Fibroblast of peridontal ligament (primary cell): ENCODE measurements at regions not wholly inside any gene's neighbourhood (a gene's known extent, or its start where the extent isn't known, plus 50 kb on each side); places are given as distances from the start of the nearest gene placed in this dataset.
A peak's percentile ranks its signal among the peaks of the same experiment; 100 is the strongest.

Source experiments
- DNase-seq: peaks from one replicate; pipeline ENCODE4 v3.0.0-alpha.2; 2010; ENCODE audit errors: extremely low read depth

DNA sequence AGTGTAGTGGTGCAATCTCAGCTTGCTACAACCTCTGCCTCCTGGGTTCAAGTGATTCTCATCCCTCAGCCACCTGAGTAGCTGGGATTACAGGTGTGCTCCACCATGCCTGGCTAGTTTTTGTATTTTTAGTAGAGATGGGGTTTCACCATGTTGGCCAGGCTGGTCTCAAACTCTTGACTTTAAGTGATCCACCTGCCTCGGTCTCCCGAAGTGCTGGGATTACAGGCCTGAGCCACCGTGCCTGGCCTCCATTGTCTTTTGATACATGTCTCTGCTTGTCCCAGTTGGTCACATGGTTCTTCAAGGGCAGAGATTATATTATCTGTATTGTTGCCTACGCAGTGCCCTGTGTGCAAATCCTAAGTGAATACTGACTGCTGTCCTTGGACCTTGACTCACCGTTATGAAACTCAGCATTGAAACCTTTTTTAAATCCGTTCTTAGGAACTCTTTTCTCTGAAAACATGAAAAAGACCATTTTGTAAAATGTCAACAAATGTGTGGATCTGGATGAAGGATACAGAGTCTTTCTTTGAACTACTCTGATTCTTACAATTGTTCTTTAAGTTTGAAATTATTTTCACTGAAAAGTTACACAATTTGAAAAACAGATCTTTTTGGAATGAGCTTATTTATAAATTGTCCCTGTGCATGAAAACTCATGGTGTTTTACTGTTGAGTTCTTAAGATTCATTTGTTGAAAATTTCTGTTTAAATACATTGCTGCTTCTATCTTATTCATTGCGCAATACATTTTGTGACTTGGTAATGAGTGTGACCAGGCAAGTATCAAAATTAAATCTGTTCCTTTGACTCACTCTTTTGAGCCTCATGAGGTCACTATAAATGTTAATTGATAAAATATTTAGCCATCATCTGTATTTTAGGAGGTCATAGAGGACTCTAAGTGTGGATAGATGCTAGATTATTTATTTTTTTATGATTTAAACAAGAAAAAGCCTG lies 293.5 kb downstream of the UTRN start:
- peak; percentile 47 for DNase-seq

DNA sequence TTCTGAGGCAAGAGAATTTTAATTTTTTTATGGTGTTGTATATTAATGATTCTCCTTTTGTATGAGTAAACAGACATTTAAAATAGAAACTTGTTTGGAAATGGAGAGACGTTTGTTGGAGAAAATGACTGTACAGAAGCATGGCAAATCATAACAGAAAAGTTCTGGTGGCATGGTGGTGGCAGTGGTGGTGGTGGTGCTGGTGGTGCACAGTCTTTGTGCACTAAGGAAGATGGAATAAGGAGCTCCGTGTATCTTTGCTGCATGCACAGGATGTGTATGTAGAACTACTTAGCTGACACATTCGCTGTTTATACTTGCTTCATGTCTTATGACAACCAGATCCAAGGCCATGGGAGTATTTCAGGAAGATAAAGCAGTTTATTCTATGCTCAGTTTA lies 294.9 kb downstream of the UTRN start:
- no peak for DNase-seq

DNA sequence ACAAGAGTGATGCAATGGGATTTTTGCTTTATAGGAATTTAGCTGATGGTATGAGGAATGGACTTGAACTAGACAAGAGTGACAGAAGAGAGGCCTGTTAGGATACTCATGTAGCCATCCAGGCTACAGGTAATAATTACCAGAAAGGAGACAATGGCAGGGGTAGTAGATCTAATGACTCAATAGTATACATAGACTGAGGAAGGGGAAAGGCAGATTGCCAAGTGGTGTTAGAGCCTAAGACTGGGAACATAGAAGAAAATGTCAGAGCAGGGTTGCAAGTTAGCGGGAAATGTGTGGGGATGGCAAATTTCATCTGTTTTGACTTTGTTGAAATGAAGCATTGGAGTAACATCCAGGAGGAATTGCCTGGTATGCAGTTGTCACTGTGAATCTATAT lies 295.6 kb downstream of the UTRN start:
- no peak for DNase-seq

DNA sequence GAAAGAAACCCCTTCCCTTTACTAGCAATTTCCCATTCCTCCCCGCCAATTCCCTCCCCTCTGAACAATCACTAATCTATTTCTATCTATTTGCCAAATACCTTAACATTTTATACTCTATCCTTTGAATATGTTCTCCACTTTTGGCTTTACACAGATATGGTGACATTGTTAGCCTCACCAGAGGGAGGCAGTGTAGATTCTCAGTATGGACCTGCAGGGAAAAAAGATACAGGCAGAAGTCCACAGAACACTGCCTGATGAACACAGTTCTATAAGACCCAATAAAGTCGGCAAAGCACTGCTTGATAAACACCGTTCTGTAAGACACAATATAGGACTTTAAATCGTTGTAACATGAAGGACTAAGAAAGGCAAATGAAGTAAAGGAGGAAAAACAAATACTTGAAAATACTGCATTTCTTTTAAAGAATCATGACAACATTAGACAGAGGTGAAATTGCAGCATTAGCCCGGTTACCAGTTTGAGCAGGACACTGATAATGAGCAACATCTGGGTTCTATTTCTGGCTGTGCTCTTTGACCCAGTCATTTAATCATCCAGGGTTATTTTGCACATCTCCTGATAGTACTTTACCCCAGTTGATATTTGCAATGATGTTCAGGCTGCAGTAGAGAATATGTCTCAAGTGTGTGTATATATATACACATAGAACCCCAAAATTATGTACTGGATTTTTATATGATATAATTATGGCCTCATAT lies 296.8 kb downstream of the UTRN start:
- DNase-seq: peak; percentile 53

DNA sequence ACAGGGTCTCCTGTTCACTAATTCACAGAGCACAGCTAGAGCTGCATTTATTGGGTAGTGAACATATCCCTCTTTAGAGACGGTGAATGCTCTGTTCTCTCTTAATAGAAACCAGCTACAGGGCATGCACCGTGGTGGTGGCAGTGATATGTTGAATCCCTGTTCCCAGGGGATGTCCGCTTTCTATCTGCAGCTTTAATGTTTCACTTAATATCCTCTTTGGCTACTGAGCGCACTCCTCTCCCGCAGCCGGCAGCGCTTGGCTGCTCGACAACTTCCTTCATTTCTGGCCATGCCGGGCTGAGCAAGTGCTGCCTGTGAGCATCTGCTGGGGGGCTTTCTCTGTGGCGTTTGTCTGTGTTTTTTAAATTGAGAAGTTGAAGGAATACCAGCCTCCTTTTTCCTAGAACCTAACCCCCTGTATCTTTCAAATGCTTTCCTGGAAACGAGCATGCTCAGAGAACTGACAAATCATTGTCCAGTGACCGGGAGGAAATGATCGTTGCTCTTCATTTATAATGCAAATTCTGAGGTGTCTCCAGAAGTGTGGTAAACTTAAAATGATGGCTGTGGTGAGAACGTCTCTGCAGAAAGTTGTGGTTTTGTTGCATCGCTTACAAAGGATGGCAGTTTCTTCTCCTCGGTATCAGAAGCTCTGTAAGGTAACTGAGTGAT lies 297.9 kb downstream of the UTRN start:
- peak; percentile 25 for DNase-seq

DNA sequence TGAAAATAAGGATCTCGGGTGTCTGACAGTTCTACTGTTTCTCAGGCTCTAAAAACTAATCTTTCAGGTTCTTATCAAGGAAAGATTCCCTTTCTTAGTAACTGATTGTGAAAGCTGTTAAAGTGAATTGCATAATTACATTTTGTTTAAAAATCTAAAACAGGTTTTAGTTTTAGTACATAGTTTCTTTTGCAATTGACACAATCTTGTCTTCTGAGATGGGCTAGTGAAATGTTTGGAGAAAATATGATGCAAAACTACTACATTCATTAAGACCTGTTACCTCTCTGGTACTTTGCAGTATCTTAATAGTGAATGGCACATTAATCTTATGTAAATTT lies 298.4 kb downstream of the UTRN start:
- DNase-seq: peak; percentile 12

DNA sequence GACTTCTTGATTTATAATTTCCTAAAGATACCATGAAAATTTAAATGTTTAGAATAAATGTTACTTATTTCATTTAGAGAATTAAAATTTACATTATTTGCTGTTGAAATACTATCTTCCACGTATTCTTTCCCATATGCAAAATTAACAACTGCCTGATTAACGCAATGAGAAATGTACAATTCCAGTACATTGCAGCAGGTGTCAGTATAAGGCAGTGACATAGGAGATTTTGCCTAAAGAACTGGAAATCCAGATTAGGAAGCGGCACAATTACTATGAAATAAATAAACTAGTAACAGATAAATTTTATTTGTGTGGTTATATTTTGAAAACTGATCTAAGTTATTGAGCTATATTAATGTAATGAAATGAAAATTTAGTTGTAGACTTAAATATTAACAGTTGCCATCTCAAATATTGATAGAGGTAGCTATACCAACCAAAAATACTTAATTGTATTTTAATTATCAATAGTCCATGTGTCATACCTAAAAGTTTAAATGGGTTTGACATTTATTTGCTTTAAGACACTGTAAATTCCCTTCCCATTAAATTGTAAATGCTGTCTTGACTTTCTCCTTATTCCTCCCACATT lies 300.2 kb downstream of the UTRN start:
- DNase-seq: peak; percentile 78

DNA sequence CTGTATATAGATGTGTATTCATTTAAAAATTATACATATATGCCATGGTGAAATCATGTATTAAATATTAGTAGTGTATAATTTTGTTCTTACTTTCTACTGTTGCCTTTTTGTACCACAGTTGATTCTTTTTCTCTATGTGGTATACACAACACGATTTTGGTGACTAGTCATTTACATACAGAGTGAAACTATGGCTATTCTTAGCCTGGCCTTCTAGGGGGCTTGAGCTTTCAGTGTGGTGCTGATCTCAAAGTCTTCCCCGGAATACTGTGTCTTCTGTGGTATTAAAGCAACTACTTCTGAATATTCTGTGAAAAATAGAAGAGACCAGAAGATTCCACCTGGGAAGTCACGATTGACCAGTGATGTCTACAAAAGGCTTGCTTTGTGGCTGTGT lies 301.9 kb downstream of the UTRN start:
- DNase-seq: peak; percentile 15

DNA sequence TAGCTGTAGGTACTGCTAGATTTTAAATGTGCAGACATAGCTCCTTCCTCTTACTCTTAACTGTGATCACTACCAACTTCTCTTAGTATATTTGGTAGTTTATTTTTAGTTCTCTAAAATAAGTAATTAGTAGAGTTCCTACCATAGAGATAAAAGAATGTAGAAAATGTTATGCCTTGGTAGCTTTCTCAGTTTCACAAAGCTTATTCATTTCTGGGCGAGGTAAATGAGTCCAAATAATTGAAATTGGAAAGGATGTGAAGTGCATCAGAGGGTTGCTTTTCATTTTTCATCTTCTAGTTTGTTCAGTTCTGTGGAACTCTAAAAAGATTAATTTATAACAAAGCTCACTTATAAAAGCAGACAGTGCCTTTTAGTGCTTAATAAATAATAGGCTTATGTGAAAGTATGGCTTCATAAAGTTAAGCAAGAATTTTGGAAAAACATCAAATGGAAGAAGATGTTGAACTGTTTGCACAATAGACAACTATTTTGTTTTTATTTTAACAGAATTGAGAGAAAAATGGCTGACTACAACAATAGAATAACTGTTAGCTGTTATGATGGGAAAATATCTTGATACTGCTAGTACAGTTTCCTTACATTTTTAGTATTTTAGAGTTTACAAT lies 303.7 kb downstream of the UTRN start:
- DNase-seq: peak; percentile 16

DNA sequence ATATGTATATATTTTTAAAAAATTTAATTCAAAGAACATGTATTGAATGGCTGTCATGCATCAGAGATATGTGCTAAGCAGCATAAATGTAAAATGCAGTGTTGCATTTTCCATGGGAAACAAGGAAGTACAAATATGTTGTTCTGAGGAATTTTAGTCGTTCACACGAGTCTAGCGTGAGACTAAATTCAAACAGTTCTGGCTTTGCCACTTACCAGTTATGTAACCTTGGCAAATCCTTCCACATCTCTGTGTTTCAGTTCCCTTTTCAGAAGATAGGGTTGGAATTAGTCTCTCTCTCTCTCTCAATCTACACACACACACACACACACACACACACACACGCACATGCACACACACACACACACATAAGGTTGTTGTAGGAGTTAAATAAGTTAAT lies 305.4 kb downstream of the UTRN start:
- no peak for DNase-seq

DNA sequence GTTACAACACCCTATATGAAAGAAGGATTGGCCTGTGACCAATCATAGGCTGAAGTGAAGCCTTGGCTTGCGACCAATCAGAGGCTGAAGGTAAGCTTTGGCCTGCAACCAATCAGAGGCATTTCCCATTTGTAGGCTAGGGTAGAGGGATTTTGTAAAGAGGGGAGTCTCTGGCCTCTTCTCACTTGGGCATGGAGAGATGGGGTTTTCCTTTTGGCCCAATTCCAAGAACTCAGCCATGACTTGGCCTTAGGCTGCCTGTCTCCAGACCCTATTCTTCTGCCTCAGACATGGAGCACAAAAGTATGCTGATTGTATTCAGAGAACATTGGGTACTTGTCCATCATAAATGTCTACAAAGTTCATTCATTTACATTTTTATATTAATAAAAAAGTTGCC lies 308.3 kb downstream of the UTRN start:
- DNase-seq: no peak

DNA sequence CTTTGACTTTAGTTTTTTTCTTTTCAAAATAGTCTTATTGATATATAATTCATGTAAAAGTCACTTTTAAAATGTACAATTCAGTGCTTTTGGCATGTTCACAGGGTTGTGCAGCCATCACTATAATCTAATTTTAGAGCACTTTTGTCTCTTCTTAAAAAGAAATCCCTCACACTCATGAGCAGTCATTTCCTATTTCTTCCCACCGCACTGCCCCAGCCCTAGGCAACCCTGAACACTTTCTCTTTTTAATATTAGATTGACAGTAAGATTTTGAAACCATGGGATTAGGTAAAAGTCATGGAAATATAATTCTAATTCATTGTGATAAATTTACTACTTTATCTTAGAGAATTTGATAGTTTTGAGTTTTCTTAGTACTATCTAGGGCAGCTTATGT lies 309.4 kb downstream of the UTRN start:
- DNase-seq: no peak

DNA sequence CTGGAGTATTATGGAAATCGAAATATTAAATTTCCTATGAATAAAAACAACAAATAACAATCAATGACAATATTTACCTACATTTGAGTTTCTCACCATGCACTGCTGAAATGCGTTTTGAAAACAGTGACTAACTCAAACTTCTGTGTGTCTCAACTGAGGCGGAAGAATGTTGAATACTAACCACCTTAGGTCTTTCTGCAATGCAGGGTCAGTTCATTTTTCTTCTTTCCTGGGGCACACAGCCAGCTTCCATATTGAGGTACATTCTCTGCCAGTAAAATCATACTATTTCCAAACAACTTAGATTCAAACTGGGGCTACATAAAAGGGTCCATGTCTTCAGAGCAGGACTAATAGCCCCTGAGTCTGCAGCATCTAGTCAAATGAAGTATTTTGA lies 310.1 kb downstream of the UTRN start:
- DNase-seq: no peak

DNA sequence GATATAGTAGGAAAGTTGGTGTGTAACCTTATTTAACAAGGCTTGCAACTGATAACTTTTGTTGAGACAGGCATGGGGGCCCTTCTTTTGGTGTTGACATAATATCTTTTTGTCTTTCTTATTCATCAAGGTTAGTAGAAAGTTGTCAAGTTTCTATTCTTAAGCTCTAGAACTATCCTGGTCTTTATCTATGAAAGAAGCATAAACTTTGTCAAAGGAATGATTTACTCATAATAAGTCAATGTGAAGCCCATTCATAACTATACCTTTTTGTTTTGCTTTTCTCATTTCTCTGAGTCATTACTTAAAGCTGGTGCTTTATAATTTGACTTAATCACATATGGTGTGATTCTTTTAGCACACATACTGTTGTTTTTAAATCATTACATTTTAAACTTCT lies 312.4 kb downstream of the UTRN start:
- no peak for DNase-seq

DNA sequence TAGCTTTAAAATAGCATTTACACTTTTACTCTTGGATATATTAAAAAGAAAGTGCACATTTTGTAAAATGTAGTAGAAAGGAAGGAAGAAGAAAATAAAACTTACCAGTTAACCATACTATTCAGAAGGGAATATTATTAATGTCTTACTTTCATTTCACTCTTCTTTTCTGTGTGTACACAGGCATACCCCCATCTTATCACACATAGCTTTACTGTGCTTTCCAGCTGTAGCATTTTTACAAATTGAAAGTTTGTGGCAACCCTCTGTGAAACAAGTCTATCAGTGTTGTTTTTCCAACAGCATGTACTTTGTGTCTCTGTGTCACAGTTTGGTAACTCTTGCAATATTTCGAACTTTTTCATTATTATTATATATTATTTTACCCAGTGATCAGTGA lies 314.5 kb downstream of the UTRN start:
- no peak for DNase-seq

DNA sequence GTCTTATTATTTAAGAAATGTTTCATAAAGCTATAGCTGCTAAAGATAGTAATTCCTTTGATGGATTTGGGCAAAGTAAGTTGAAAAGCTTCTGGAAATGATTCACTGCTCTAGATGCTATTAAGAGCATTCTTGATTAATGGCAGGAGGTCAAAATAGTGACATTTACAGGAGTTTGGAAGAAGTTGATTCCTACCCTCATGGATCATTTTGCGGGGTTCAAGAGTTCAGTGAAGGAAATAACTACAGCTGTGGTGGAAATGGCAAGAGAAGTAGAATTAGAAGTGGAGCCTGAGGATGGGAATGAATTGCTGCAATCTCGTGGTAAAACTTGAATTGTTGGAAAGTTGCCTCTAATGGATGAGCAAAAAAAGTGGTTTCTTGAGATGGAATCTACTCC lies 316.1 kb downstream of the UTRN start:
- peak; percentile 36 for DNase-seq

DNA sequence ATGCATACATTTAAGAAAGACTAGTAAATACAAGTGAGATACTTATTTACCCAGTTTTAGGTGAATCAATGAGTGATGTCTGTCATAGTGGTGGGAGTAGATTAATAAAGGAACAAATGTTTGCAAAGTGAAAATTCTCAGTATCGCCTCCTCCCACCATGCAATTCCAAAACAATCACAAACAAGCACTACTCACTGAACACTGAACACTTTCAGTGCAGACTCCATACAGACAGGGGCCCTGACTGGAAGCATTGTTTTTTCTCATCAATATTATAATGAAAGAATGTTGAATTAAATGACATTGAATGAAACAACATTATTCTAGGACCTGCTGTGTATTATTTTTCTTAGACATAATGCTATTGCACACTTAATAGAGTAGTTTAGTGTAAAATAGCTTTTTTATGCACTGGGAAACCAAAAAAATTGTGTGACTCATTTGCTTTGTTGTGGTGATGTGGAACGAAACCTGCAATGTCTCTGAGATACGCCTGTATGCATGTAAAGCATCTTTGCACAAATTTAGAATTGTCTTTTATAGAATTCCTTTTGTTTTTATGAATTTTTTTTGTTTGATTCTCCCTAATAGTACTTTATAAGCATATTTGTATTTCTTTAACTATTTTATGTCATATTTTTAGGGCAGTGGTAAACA lies 317.5 kb downstream of the UTRN start:
- no peak for DNase-seq

DNA sequence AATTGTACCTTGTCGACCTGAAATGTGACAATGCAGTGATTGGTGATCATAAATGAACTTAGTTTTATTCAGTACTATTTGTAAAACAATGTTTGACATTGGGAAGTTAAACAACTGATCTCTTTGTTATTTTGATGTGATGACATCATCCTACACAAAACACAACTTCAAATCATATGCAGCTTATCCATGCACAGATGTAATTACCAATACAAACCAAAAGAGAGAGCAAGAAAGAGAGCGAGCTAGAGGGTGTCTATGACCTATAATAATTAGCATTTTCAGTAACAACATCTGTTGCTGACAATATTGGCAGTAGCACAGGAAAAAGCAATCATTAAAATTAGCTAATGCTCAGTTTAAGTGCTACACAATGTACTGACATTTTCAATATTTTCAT lies 320.9 kb downstream of the UTRN start:
- no peak for DNase-seq

DNA sequence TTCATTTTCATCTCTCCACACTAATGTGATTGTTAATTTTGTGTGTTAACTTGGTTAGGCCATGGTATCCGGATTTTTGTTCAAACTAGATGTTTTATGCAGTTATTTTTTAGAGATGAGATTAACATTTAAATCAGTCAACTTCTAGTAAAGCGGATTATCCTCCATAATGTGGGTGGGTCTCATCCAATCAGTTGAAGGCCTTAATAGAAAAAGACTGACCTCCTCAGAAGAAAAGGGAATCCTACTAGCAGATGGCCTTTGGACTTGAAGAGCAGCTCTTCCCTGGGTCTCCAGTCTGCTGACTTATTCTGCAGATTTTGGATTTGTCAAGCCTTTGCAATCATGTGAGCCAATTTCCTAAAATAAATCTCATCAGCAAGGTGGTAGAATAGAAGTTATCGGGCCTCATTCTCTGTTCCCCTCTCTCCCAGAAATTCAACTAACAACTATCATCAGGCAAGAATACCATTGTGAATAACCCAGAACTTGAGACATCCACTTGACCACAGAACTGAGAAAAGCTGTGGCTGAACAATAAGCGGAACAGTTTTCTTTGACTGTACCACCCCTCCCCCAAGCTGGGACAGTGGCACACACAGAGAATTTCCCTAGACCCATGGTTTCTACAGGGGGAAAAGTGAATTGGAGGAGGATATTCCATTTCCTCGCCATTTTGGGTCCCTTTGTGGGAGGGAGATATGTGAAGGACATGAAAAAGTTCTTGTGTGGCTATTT lies 323.0 kb downstream of the UTRN start:
- DNase-seq: no peak

DNA sequence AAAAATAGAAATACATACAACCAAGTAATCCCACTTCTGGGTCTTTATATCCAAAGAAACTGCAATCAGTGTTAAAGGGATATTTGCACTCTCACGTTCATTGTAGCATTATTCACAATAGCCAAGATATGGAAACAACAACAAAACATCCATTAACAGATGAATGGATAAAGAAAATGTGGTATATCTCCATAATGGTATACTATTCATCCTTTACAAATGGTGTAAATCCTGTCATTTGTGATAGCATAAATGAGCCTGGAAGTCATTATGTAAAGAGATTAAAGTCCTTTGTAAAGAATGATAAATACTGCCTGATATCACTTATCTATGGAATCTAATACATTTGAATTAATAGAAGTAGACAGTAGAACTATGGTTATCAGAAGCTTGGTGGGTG lies 327.7 kb downstream of the UTRN start:
- no peak for DNase-seq

DNA sequence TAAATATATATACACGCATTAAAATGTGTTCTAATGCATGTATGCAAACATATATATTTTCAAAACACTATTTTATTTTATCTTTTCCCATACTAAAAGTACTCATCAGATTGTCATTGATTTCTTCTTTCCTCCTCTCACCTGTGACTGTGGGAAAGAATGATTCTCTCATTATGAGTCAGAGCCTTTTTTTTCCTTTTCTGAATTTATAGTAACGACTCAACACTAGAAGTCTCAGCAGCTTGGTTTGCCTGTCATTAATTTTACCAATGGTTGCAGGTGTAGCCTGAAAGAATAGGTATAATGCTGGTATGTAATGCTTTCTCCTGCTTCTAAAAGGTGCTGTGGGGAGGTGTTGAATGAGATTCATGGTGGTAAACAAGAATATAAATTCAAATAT lies 328.7 kb downstream of the UTRN start:
- DNase-seq: no peak
